ENCODE measurements at regions not wholly inside any gene's neighbourhood (a gene's known extent, or its start where the extent isn't known, plus 50 kb on each side); places are given as distances from the start of the nearest gene placed in this dataset.

DNA sequence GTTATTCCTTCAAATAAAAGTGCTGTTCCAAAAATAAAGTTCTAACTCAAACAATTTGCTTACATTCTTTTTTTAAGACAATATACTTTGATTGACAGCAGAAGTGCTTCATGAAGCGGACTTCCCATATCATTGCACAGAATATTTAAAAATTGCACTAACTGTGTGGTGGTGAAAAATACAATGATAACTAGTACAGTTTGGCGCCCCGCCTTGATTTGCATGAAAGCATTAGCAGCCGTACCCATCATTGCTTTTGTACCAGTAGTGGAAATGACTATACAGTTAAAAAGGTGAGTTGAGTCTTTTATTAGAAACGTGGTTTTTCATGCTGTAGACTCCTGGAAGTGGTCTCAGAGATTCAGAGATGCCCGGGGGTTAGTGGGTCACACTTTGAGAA lies 69.5 kb upstream of the MAP3K1 start:
- no peaks in the 10 kb centered on the region for H3K79me2 ChIP-seq (ENCODE audit: control insufficient read depth, insufficient read depth, low read length)
- H3K27me3 ChIP-seq (ENCODE audit: control insufficient read depth in 2 of 2, insufficient read depth in 2 of 2, low read length in 2 of 2), result no peaks in the 10 kb centered on the region
- ChIA-PET POLR2A (no interaction called here), CTCF (ENCODE audit: low intra/inter-chr PET ratio) (no interaction called here)
- ATAC-seq (no peak), DNase-seq (ENCODE audit: extremely low read depth in 1 of 4, low spot score in 3 of 4) (no peak), FAIRE-seq (no peak)
- H3K9ac ChIP-seq (ENCODE audit: insufficient read depth in 1 of 2, low read depth in 2 of 2, low read length in 2 of 2), result no peak overlapping the region
- no peak overlapping the region for H3K4me3 ChIP-seq
- 19% methylated on average over 6 of the region's 6 CpGs for WGBS (ENCODE audit: insufficient coverage, low coverage, missing lambda C conversion rate)
- no peaks in the 10 kb centered on the region for H3K36me3 ChIP-seq (ENCODE audit: control insufficient read depth, insufficient read depth, low read length)
- no peak overlapping the region for H3K27ac ChIP-seq (ENCODE audit: extremely low read depth, low read depth, low read length)
- BruUV-seq (replicated peaks), result no TSS peak
- no peak overlapping the region for H3K4me2 ChIP-seq (ENCODE audit: insufficient read depth, low read length)
- in situ Hi-C loops (cut with MboI), result no loop called here
- no peaks in the 10 kb centered on the region for H3K9me3 ChIP-seq (replicated peaks; ENCODE audit: control insufficient read depth, insufficient read depth, low read depth, low read length)
- no peaks in the 10 kb centered on the region for H3K9me1 ChIP-seq (ENCODE audit: control insufficient read depth, insufficient read depth, low read length)
- TF ChIP-seq, protein P1, sequence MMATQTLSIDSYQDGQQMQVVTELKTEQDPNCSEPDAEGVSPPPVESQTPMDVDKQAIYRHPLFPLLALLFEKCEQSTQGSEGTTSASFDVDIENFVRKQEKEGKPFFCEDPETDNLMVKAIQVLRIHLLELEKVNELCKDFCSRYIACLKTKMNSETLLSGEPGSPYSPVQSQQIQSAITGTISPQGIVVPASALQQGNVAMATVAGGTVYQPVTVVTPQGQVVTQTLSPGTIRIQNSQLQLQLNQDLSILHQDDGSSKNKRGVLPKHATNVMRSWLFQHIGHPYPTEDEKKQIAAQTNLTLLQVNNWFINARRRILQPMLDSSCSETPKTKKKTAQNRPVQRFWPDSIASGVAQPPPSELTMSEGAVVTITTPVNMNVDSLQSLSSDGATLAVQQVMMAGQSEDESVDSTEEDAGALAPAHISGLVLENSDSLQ (IDR thresholded peaks at IDR 0.05), result peak; percentile 38
- TF ChIP-seq SIN3A (IDR thresholded peaks at IDR 0.05; ENCODE audit: borderline replicate concordance in 2 of 2, control insufficient read depth in 1 of 2, low read depth in 2 of 2, low read length in 2 of 2), result no peak
- no peak for TF ChIP-seq ZNF134 (CRISPR knock-in tag; conservative IDR thresholded peaks at IDR 0.05)
- TF ChIP-seq MIER1 (IDR thresholded peaks at IDR 0.05; ENCODE audit: low read depth), result no peak
- no peak for TF ChIP-seq DDX20 (tag; IDR thresholded peaks at IDR 0.05; ENCODE audit: low read depth)
- TF ChIP-seq STAG1 (CRISPR knock-in tag; IDR thresholded peaks at IDR 0.05; ENCODE audit: borderline replicate concordance), result no peak
- TF ChIP-seq SRSF9 (IDR thresholded peaks at IDR 0.05; ENCODE audit: borderline replicate concordance, low read depth, low read length), result no peak
- H3K4me1 ChIP-seq (replicated peaks in 1 of 2; ENCODE audit: control insufficient read depth in 2 of 2, insufficient read depth in 2 of 2, low read length in 2 of 2), result no peaks in the 10 kb centered on the region
- H2AFZ ChIP-seq (ENCODE audit: low read depth, low read length), result no peak overlapping the region
- no peaks in the 10 kb centered on the region for H4K20me1 ChIP-seq (replicated peaks; ENCODE audit: control insufficient read depth, insufficient read depth, low read length)
- intact Hi-C loops (cut with micrococcal nuclease), result no loop called here

All from K562 (cell line).